Activated CD4-positive, alpha-beta memory T cell treated with anti-CD3 and anti-CD28 coated beads, Interleukin-2, amount 10 ng/mL, durations not matched to agents 7 days and 5 days (primary cell): ENCODE measurements at regions not wholly inside any gene's neighbourhood (a gene's known extent, or its start where the extent isn't known, plus 50 kb on each side); places are given as distances from the start of the nearest gene placed in this dataset.

Experiments
- CTCF ChIA-PET: fragments of 350-600 bp; sonication (Branson Sonifier 250); formaldehyde crosslinking; loops from one replicate; lab custom pipeline; 2021; ENCODE audit warnings: antibody characterized with exemption, inconsistent platforms; lab: Charles Lee
- POLR2A ChIA-PET: fragments of 350-600 bp; sonication (Branson Sonifier 250); formaldehyde crosslinking; loops from one replicate; lab custom pipeline; 2021; ENCODE audit warnings: antibody characterized with exemption; lab: Charles Lee
- DNase-seq: peaks from one replicate; pipeline ENCODE4 v3.0.0-alpha.2; 2020
- H3K27ac Mint-ChIP-seq: one replicate; pipeline ENCODE4 v1.8.0; 2021; ENCODE audit warnings: mild to moderate bottlenecking, mixed read lengths
- H3K27me3 Mint-ChIP-seq: one replicate; pipeline ENCODE4 v1.8.0; 2021; ENCODE audit warnings: mixed read lengths
- H3K36me3 Mint-ChIP-seq: one replicate; pipeline ENCODE4 v1.8.0; 2021; ENCODE audit warnings: low read depth, mixed read lengths
- H3K4me1 Mint-ChIP-seq: one replicate; pipeline ENCODE4 v1.8.0; 2021; ENCODE audit warnings: mixed read lengths
- H3K4me3 Mint-ChIP-seq: one replicate; pipeline ENCODE4 v1.8.0; 2021; ENCODE audit warnings: mild to moderate bottlenecking, mixed read lengths
- H3K9me3 Mint-ChIP-seq: one replicate; pipeline ENCODE4 v1.8.0; 2021; ENCODE audit warnings: mixed read lengths

GRCh38 chr4:31983246-31983645, 1263.1 kb downstream of the PCDH7 start:
- no peaks in the 10 kb centered on the region for H3K27me3 Mint-ChIP-seq
- ChIA-PET POLR2A (no interaction called here), CTCF (no interaction called here)
- no peak overlapping the region for H3K27ac Mint-ChIP-seq
- no peak overlapping the region for H3K4me3 Mint-ChIP-seq
- peaks cover 2% of the 10 kb centered on the region for H3K9me3 Mint-ChIP-seq
- H3K36me3 Mint-ChIP-seq: no peaks in the 10 kb centered on the region
- H3K4me1 Mint-ChIP-seq: no peaks in the 10 kb centered on the region
- no peak for DNase-seq

GRCh38 chr4:31983677-31984076, 1263.5 kb downstream of the PCDH7 start:
- H3K27me3 Mint-ChIP-seq: no peaks in the 10 kb centered on the region
- H3K4me1 Mint-ChIP-seq: no peaks in the 10 kb centered on the region
- ChIA-PET POLR2A (no interaction called here), CTCF (no interaction called here)
- no peak for DNase-seq
- H3K4me3 Mint-ChIP-seq: no peak overlapping the region
- peaks cover 2% of the 10 kb centered on the region for H3K9me3 Mint-ChIP-seq
- H3K36me3 Mint-ChIP-seq: no peaks in the 10 kb centered on the region
- no peak overlapping the region for H3K27ac Mint-ChIP-seq

DNA sequence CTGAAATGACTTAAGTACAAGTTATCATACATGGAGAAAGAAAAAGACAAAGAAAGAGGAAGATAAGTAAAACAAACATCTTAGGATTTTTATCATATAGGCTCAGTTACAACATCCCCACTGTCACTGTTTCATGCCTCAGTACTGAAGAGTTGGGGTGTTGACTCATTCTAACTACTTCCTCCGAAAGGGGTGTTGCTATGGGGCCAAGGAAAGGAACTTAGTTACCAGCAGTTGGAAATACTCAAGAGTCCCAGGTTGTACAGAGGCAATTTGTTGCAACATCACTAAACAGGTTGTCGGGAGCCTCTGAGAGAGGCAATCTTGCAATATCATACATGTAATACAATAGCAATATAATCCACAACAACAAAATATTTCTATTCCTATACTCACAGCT, 1264.7 kb downstream of the PCDH7 start:
- Mint-ChIP-seq H3K27me3 (no peaks in the 10 kb centered on the region), H3K4me3 (no peak overlapping the region), H3K9me3 (peaks cover 4% of the 10 kb centered on the region), H3K27ac (no peak overlapping the region), H3K4me1 (no peaks in the 10 kb centered on the region), H3K36me3 (no peaks in the 10 kb centered on the region)
- ChIA-PET CTCF (no interaction called here), POLR2A (no interaction called here)
- DNase-seq: no peak

- H3K9me3 Mint-ChIP-seq: peaks cover 18% of the 10 kb centered on the region
- H3K27ac Mint-ChIP-seq: no peak overlapping the region
- H3K4me1 Mint-ChIP-seq: no peaks in the 10 kb centered on the region
- no peaks in the 10 kb centered on the region for H3K27me3 Mint-ChIP-seq
- ChIA-PET CTCF (no interaction called here), POLR2A (no interaction called here)
- DNase-seq: no peak
- H3K36me3 Mint-ChIP-seq: no peaks in the 10 kb centered on the region
- H3K4me3 Mint-ChIP-seq: no peak overlapping the region
These were observed 1276.1 kb downstream of the PCDH7 start for GRCh38 chr4:31995943-31996901.

- H3K27me3 Mint-ChIP-seq: no peaks in the 10 kb centered on the region
- H3K4me1 Mint-ChIP-seq: no peaks in the 10 kb centered on the region
- CTCF ChIA-PET: no interaction called here
- POLR2A ChIA-PET: no interaction called here
- no peak overlapping the region for H3K4me3 Mint-ChIP-seq
- H3K9me3 Mint-ChIP-seq: peaks cover 10% of the 10 kb centered on the region
- no peaks in the 10 kb centered on the region for H3K36me3 Mint-ChIP-seq
- DNase-seq: no peak
- no peak overlapping the region for H3K27ac Mint-ChIP-seq
These were observed 1278.6 kb downstream of the PCDH7 start for GRCh38 chr4:31998807-31999206.

DNA sequence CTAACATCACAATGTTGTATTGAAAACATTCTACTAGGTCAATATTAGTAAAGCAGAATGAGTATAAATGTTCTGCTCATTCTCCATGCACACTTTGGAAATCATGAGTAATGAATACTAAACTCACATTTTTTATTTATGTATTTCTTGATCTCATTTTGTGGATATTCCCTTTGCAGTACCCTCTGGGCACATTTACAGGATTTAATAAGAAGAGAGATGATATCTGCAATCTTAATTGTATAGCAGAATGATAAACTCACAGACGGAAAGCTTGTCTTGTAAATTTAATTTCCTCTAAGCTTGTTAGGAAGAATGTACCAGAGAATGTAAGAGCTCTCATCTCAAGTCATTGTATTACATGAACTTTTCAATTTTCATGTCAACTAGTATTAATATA, 1279.7 kb downstream of the PCDH7 start:
- POLR2A ChIA-PET: no interaction called here

GRCh38 chr4:32000846-32001488, 1280.8 kb downstream of the PCDH7 start:
- DNase-seq: no peak
- Mint-ChIP-seq H3K36me3 (no peaks in the 10 kb centered on the region), H3K4me1 (no peaks in the 10 kb centered on the region), H3K9me3 (peaks cover 8% of the 10 kb centered on the region), H3K27ac (no peak overlapping the region), H3K4me3 (no peak overlapping the region), H3K27me3 (no peaks in the 10 kb centered on the region)
- POLR2A ChIA-PET: no interaction called here
- CTCF ChIA-PET: no interaction called here

More for the DNA sequence above, 1279.7 kb downstream of the PCDH7 start:
- Mint-ChIP-seq H3K36me3 (no peaks in the 10 kb centered on the region), H3K4me3 (no peak overlapping the region), H3K27me3 (no peaks in the 10 kb centered on the region), H3K27ac (no peak overlapping the region), H3K9me3 (peaks cover 8% of the 10 kb centered on the region), H3K4me1 (no peaks in the 10 kb centered on the region)
- CTCF ChIA-PET: no interaction called here
- no peak for DNase-seq

DNA sequence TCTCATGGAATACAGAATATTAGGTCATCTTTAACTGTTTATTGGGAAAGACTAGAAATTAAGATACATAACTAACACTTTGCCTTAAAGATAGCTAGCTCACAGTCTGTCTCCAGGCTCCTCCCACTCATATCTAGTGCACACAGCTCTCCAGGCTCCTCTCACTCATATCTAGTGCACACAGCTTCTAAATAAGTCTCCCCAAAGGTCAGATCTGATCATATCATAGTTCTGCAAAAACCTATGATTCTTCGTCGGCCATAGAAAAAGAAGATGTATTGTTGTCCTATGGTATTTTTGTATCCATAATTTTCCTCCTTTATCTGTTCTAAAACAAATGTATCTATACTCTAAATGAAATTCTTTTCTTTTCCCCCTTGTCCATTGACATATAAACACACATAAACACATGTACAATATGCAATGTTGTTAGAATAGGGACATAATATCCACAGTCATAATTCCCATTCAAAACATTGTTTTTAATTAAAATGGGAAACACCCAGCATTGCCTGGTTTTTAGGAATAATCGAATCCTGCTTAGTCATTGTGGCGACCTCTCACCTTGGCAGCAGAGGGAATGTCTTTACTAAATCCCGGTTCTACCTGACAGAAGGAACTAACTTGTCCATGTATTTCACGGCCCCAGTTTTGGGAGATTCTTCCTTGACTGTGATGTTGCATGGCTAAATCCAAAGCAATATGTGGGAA, 1282.0 kb downstream of the PCDH7 start:
- Mint-ChIP-seq H3K27me3 (no peaks in the 10 kb centered on the region), H3K4me1 (no peaks in the 10 kb centered on the region), H3K9me3 (peaks cover 8% of the 10 kb centered on the region), H3K27ac (no peak overlapping the region), H3K4me3 (no peak overlapping the region), H3K36me3 (no peaks in the 10 kb centered on the region)
- POLR2A ChIA-PET: no interaction called here
- CTCF ChIA-PET: no interaction called here
- no peak for DNase-seq

DNA sequence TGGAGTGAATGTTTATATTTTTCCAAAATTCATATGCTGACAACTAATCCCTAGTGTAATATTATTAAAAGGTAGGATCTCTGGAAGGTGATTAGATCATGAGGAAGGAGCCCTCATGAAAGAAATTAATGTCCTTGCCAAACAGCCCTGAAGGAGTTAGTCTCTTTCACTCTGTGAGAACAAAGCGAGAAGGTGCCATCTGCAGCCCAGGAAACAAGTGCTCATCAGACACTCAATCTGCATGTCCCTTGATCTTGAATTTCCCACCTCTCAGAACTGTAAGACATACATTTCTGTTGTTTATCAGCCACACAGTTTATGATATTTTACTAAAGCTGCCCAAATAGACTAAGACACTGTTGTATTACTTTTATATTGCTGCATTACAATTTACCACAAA, 1283.4 kb downstream of the PCDH7 start:
- Mint-ChIP-seq H3K27me3 (no peaks in the 10 kb centered on the region), H3K4me3 (no peak overlapping the region), H3K9me3 (peaks cover 2% of the 10 kb centered on the region), H3K36me3 (no peaks in the 10 kb centered on the region), H3K27ac (no peak overlapping the region), H3K4me1 (no peaks in the 10 kb centered on the region)
- DNase-seq: no peak
- ChIA-PET POLR2A (no interaction called here), CTCF (no interaction called here)

GRCh38 chr4:32010221-32010620, 1290.1 kb downstream of the PCDH7 start:
- Mint-ChIP-seq H3K9me3 (peaks cover 7% of the 10 kb centered on the region), H3K27ac (no peak overlapping the region), H3K36me3 (no peaks in the 10 kb centered on the region), H3K27me3 (no peaks in the 10 kb centered on the region), H3K4me3 (no peak overlapping the region), H3K4me1 (no peaks in the 10 kb centered on the region)
- DNase-seq: no peak
- ChIA-PET POLR2A (no interaction called here), CTCF (no interaction called here)

DNA sequence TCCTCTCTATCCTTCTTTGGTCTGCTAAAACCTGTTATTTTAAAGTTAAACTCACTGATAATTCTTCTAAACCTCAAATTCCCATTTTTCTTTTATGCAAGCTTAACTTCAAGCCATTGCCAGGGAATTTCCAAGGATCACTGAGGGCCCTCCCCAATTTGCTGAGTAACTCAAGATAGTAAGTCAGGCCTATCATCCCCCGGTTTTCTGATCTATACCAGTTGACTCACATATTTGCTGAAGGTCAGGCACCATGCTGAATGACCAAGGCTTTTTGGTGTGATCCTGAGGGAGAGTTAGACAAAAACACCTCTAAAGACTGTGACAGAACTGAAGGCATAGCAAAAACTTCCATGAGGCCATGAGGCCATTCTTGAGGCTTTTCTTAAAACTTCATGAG, 1301.9 kb downstream of the PCDH7 start:
- H3K4me1 Mint-ChIP-seq: no peaks in the 10 kb centered on the region
- H3K36me3 Mint-ChIP-seq: no peaks in the 10 kb centered on the region
- ChIA-PET POLR2A (no interaction called here), CTCF (no interaction called here)
- no peaks in the 10 kb centered on the region for H3K27me3 Mint-ChIP-seq
- peaks cover 5% of the 10 kb centered on the region for H3K9me3 Mint-ChIP-seq
- no peak for DNase-seq
- H3K4me3 Mint-ChIP-seq: no peak overlapping the region
- H3K27ac Mint-ChIP-seq: no peak overlapping the region

DNA sequence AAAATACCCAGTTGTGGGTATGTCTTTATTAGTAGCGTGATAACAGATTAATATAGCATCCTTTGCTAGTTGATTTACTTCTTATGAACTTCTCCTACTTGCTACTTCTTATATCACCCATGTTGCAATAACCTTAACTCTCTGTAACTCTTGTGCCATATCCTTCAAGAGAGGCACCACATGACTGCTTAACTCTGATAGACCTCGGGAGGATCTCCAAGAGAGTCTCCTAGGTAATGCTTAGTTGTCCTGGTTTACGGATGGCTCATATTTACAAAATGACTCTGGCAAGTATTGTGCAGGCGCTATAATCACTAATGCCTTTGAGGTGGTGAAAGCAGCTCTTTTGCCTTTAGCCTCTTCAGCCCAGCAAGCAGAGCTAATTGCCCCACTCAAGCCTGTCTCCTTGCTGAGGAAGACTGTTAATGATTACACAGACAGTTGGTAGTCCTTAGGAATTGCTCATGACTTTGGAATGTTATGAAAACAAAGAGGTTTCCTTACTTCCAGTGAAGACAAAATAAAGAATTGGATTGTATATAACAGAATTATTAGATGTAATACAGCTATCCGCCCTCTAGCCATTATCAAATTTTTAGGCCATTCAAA, 1305.8 kb downstream of the PCDH7 start:
- H3K27me3 Mint-ChIP-seq: no peaks in the 10 kb centered on the region
- H3K36me3 Mint-ChIP-seq: no peaks in the 10 kb centered on the region
- H3K4me3 Mint-ChIP-seq: no peak overlapping the region
- ChIA-PET CTCF (no interaction called here), POLR2A (no interaction called here)
- H3K27ac Mint-ChIP-seq: no peak overlapping the region
- no peak for DNase-seq
- H3K4me1 Mint-ChIP-seq: no peaks in the 10 kb centered on the region
- H3K9me3 Mint-ChIP-seq: peaks cover 7% of the 10 kb centered on the region

GRCh38 chr4:32030406-32030805, 1310.2 kb downstream of the PCDH7 start:
- Mint-ChIP-seq H3K4me1 (no peaks in the 10 kb centered on the region), H3K27me3 (no peaks in the 10 kb centered on the region), H3K9me3 (peaks cover 7% of the 10 kb centered on the region), H3K27ac (no peak overlapping the region), H3K36me3 (no peaks in the 10 kb centered on the region), H3K4me3 (no peak overlapping the region)
- DNase-seq: no peak
- ChIA-PET CTCF (no interaction called here), POLR2A (no interaction called here)
